ENCODE measurements at regions not wholly inside any gene's neighbourhood (a gene's known extent, or its start where the extent isn't known, plus 50 kb on each side); places are given as distances from the start of the nearest gene placed in this dataset.
A peak's percentile ranks its signal among the peaks of the same experiment; 100 is the strongest.

DNA sequence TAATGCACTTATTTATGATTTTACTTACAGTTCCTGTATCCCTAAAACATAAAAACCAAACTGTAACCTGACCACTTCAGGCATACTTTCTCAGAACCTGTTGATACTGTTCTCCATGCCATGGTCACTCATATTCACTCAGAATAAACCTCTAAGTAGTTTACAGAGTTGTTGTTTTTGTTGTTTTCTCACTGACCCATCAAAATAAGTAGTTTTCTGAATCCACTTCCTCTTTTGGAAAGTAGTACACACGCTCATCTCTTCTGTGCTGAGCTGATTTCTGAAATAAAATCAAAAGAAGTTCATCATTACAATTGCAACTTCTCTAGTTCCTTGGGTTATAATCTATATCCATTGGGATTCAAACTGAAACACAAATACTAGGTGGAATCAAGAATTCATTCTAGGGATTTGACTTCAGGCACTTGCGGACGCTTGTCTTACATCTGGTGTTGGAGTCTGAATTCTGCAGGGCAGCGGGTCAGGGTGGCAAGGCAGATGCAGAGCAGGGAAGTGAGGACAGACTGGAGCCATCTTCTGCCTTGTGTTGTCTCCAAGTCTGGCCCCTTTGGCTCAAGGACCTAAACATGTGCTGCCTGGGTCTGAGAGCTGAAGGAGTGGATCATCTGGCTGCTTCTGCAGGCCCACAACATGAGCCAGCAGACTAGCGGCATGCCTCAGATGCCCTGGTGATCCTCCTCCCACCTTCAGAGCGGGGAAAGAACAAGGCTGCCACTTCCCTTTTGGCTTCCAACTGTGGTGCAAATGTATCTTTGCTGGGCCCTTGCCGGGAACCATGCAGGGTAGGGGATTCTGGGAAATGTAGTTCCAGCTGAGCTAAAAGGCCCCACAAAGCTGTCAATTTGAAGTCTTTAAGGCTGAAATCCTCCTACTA lies 167.9 kb upstream of the MYLIP start:
- 74% methylated on average over 7 of the region's 7 CpGs for WGBS (ENCODE audit: insufficient coverage, insufficient replicate concordance, low lambda C conversion rate, missing lambda C conversion rate)
- ChIA-PET SMC1A (ENCODE audit: uncharacterized antibody, unreplicated experiment) (interaction anchor here (0.6 to 1.8 kb wide), 20 partner anchors 8 to 222 kb away, joined by 3 to 11 read pairs (median 4); partner anchors contain the start of gene MYLIP), RAD21 (ENCODE audit: unreplicated experiment) (interaction anchor here (0.6 to 5.1 kb wide), 17 partner anchors 8 to 185 kb away, joined by 3 to 35 read pairs (median 4); partner anchors contain the start of gene MYLIP), POLR2A (interaction anchor here (0.5 to 1.8 kb wide), 6 partner anchors 8 to 185 kb away, joined by 3 to 5 read pairs (median 4); no protein-coding TSS in a partner anchor), CTCF (interaction anchor here (1.0 to 2.0 kb wide), 8 partner anchors 19 to 184 kb away, joined by 3 to 6 read pairs (median 3); partner anchors contain the start of gene MYLIP)
- H2AFZ ChIP-seq (ENCODE audit: control insufficient read depth, low read depth, low read length) = peak overlapping the region; percentile 9; the same call in 1 of the 2 replicates
- H3K9me3 ChIP-seq (replicated peaks; ENCODE audit: control insufficient read depth, insufficient read depth, low read length) = no peaks in the 10 kb centered on the region; the same call in 1 of the 3 replicates
- intact Hi-C loops (cut with micrococcal nuclease; ENCODE audit: unreplicated experiment) = loop anchor here (10.0 kb wide), 1 partner anchor 186 kb away; no protein-coding TSS in a partner anchor
- H3K4me1 ChIP-seq (ENCODE audit: control insufficient read depth, insufficient read depth, low read length) = peaks cover 26% of the 10 kb centered on the region; the same call in 1 of the 2 replicates
- no peaks in the 10 kb centered on the region for H3K36me3 ChIP-seq (ENCODE audit: control insufficient read depth in 2 of 2, insufficient read depth in 2 of 2, low read length in 1 of 2)
- in situ Hi-C loops (cut with MboI) = no loop called here
- H3K27me3 ChIP-seq (replicated peaks in 1 of 2; ENCODE audit: control insufficient read depth in 2 of 2, insufficient read depth in 2 of 2, low read length in 1 of 2) = no peaks in the 10 kb centered on the region
- BruUV-seq (replicated peaks) = no TSS peak
- H3K79me2 ChIP-seq (ENCODE audit: control insufficient read depth, insufficient read depth, low read length) = no peaks in the 10 kb centered on the region
- H4K20me1 ChIP-seq (ENCODE audit: control insufficient read depth, insufficient read depth) = no peaks in the 10 kb centered on the region
- no peak overlapping the region for H3K9ac ChIP-seq (ENCODE audit: control insufficient read depth, insufficient read depth, low read length)
- DNase-seq (ENCODE audit: low read depth, low spot score) = no peak
- peak overlapping the region; percentile 45 for H3K27ac ChIP-seq (ENCODE audit: control insufficient read depth, insufficient read depth)
- H3K4me2 ChIP-seq (ENCODE audit: control insufficient read depth, insufficient read depth) = no peak overlapping the region
- H3K4me3 ChIP-seq = no peak overlapping the region
- no peak for FAIRE-seq
- ATAC-seq = peak; percentile 46
- no peak for TF ChIP-seq ZBED1 (IDR thresholded peaks at IDR 0.05; ENCODE audit: borderline replicate concordance)
- no peak for TF ChIP-seq ETV6 (conservative IDR thresholded peaks at IDR 0.05 in 1 of 2, IDR thresholded peaks at IDR 0.05 in 1 of 2; ENCODE audit: borderline replicate concordance in 1 of 2, low read depth in 1 of 2)
- TF ChIP-seq, protein P1, sequence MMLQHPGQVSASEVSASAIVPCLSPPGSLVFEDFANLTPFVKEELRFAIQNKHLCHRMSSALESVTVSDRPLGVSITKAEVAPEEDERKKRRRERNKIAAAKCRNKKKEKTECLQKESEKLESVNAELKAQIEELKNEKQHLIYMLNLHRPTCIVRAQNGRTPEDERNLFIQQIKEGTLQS (IDR thresholded peaks at IDR 0.05; ENCODE audit: borderline replicate concordance, extremely low read depth, low read depth, low read length) = no peak
- no peak for TF ChIP-seq KDM1A (IDR thresholded peaks at IDR 0.05; ENCODE audit: borderline replicate concordance)
- TF ChIP-seq SMAD5 (IDR thresholded peaks at IDR 0.05; ENCODE audit: low read depth) = no peak
- no peak for TF ChIP-seq CBX5 (IDR thresholded peaks at IDR 0.05; ENCODE audit: low read depth)
- no peak for TF ChIP-seq TARDBP (IDR thresholded peaks at IDR 0.05; ENCODE audit: borderline replicate concordance)
- TF ChIP-seq MEF2B (IDR thresholded peaks at IDR 0.05; ENCODE audit: partially characterized antibody, poor library complexity, severe bottlenecking) = no peak
- TF ChIP-seq ESRRA (IDR thresholded peaks at IDR 0.05; ENCODE audit: low read length) = no peak
- 0 out of 2 replicates have a peak, but pooled peaks have one; percentile 4 for TF ChIP-seq IKZF1 (conservative IDR thresholded peaks at IDR 0.05)
- TF ChIP-seq CEBPB (IDR thresholded peaks at IDR 0.05; ENCODE audit: borderline replicate concordance in 1 of 2, low read depth in 2 of 2, low read length in 2 of 2) = no peak
- no peak for TF ChIP-seq SIN3A (IDR thresholded peaks at IDR 0.05; ENCODE audit: low read depth, low read length)
- no peak for TF ChIP-seq NR2C2 (IDR thresholded peaks at IDR 0.05; ENCODE audit: borderline replicate concordance, control insufficient read depth, insufficient read length, low read depth)
- TF ChIP-seq ZNF207 (IDR thresholded peaks at IDR 0.05; ENCODE audit: borderline replicate concordance) = no peak
- TF ChIP-seq, protein P2, sequence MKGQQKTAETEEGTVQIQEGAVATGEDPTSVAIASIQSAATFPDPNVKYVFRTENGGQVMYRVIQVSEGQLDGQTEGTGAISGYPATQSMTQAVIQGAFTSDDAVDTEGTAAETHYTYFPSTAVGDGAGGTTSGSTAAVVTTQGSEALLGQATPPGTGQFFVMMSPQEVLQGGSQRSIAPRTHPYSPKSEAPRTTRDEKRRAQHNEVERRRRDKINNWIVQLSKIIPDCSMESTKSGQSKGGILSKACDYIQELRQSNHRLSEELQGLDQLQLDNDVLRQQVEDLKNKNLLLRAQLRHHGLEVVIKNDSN (IDR thresholded peaks at IDR 0.05; ENCODE audit: borderline replicate concordance, extremely low read length, insufficient read depth, low read depth, low read length) = no peak
- TF ChIP-seq STAT1 (conservative IDR thresholded peaks at IDR 0.05) = no peak
- 0 out of 2 replicates have a peak, but pooled peaks have one; percentile 29 for TF ChIP-seq HDGF (IDR thresholded peaks at IDR 0.05)
- TF ChIP-seq, protein P3, sequence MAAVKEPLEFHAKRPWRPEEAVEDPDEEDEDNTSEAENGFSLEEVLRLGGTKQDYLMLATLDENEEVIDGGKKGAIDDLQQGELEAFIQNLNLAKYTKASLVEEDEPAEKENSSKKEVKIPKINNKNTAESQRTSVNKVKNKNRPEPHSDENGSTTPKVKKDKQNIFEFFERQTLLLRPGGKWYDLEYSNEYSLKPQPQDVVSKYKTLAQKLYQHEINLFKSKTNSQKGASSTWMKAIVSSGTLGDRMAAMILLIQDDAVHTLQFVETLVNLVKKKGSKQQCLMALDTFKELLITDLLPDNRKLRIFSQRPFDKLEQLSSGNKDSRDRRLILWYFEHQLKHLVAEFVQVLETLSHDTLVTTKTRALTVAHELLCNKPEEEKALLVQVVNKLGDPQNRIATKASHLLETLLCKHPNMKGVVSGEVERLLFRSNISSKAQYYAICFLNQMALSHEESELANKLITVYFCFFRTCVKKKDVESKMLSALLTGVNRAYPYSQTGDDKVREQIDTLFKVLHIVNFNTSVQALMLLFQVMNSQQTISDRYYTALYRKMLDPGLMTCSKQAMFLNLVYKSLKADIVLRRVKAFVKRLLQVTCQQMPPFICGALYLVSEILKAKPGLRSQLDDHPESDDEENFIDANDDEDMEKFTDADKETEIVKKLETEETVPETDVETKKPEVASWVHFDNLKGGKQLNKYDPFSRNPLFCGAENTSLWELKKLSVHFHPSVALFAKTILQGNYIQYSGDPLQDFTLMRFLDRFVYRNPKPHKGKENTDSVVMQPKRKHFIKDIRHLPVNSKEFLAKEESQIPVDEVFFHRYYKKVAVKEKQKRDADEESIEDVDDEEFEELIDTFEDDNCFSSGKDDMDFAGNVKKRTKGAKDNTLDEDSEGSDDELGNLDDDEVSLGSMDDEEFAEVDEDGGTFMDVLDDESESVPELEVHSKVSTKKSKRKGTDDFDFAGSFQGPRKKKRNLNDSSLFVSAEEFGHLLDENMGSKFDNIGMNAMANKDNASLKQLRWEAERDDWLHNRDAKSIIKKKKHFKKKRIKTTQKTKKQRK (IDR thresholded peaks at IDR 0.05; ENCODE audit: low read depth, low read length) = no peak

All from GM12878 (cell line).